K562 (cell line): ENCODE measurements at regions not wholly inside any gene's neighbourhood (a gene's known extent, or its start where the extent isn't known, plus 50 kb on each side); places are given as distances from the start of the nearest gene placed in this dataset.

Experiments used
- ATAC-seq: fragments of 200-7000 bp; cut with Tn5 transposase; 3 replicates; pipeline ENCODE4 v1.9.1; 2020; ENCODE audit warnings: moderate library complexity
- BruUV-seq: library from RNA; stranded (reverse); fragments of 400-500 nt; replicated peaks from 2 replicates; lab custom pipeline; 2021; lab: Mats Ljungman, UMichigan
- CTCF ChIA-PET: fragments of 300-600 bp; formaldehyde crosslinking; extraction: SDS; loops from one replicate; lab custom pipeline; 2021; ENCODE audit warnings: low intra/inter-chr PET ratio; lab: Yijun Ruan, JAX
- POLR2A ChIA-PET: fragments of 300-600, 350-650 bp; sonication (Branson Sonifier 250); formaldehyde crosslinking; extraction: SDS; loops from one replicate; lab custom pipeline; 2021; ENCODE audit warnings: antibody characterized with exemption, inconsistent platforms; lab: Yijun Ruan, JAX
- DNase-seq, 4 experiments: peaks; one replicate each; pipeline versions ENCODE4 v3.0.0 to v3.0.0-alpha.2; 2011 to 2018; ENCODE audit warnings: low spot score in 3 of 4, mixed read lengths in 3 of 4; ENCODE audit errors: extremely low read depth in 1 of 4
- FAIRE-seq: peaks from 2 replicates; lab custom pipeline; 2011; peaks lifted over from hg19 to GRCh38; lab: Jason Lieb, UNC
- H2AFZ ChIP-seq: 2 replicates; pipeline ENCODE4 v1.6.0; 2011; ENCODE audit warnings: low read depth, low read length, control low read depth, inconsistent platforms
- H3K27ac ChIP-seq: fragments of 200-600 bp; 3 replicates; pipeline ENCODE4 v1.8.0; 2011; ENCODE audit warnings: low read depth, mild to moderate bottlenecking, control low read depth, inconsistent platforms, low read length, moderate library complexity, mixed read lengths; ENCODE audit errors: extremely low read depth
- H3K27me3 ChIP-seq, 2 experiments: fragments of 300-600 bp in 1 of 2; 2 replicates in 1 of 2; 3 replicates in 1 of 2; pipeline versions ENCODE4 v1.6.0 to v1.8.0; 2011; ENCODE audit warnings: inconsistent platforms in 2 of 2, low read length in 2 of 2, mild to moderate bottlenecking in 1 of 2, mixed read lengths in 1 of 2, moderate library complexity in 1 of 2; ENCODE audit not compliant: control insufficient read depth in 2 of 2, insufficient read depth in 2 of 2
- H3K36me3 ChIP-seq: fragments of 300-600 bp; 3 replicates; pipeline ENCODE4 v1.8.0; 2011; ENCODE audit warnings: mild to moderate bottlenecking, low read length, inconsistent platforms; ENCODE audit not compliant: control insufficient read depth, insufficient read depth
- H3K4me1 ChIP-seq, 2 experiments: fragments of 200-600 bp in 1 of 2; replicated peaks in 1 of 2; 2 replicates in 1 of 2; 3 replicates in 1 of 2; pipeline versions ENCODE4 v1.5.1 to v1.8.0; 2011; ENCODE audit warnings: inconsistent platforms in 2 of 2, low read length in 2 of 2, mild to moderate bottlenecking in 1 of 2, mixed read lengths in 1 of 2, moderate library complexity in 1 of 2; ENCODE audit not compliant: control insufficient read depth in 2 of 2, insufficient read depth in 2 of 2
- H3K4me2 ChIP-seq: 2 replicates; pipeline ENCODE4 v1.6.1; 2011; ENCODE audit warnings: low read length, control low read depth, inconsistent platforms, mixed read lengths; ENCODE audit not compliant: insufficient read depth
- H3K4me3 ChIP-seq: fragments of 200-600 bp; sonication (generic), shearing (Covaris generic); 2 replicates; pipeline ENCODE4 v1.5.1; 2016; ENCODE audit warnings: control low read depth, inconsistent platforms
- H3K79me2 ChIP-seq: fragments of 200-600 bp; 3 replicates; pipeline ENCODE4 v1.8.0; 2011; ENCODE audit warnings: low read length, inconsistent platforms; ENCODE audit not compliant: control insufficient read depth, insufficient read depth
- H3K9ac ChIP-seq, 2 experiments: 2 replicates each; pipeline versions ENCODE4 v1.6.0 to v1.6.1; 2011; ENCODE audit warnings: low read depth in 2 of 2, low read length in 2 of 2, control low read depth in 1 of 2, inconsistent platforms in 1 of 2, mild to moderate bottlenecking in 1 of 2, mixed read lengths in 1 of 2; ENCODE audit not compliant: insufficient read depth in 1 of 2
- H3K9me1 ChIP-seq: one replicate; pipeline ENCODE4 v1.6.0; 2011; ENCODE audit warnings: inconsistent platforms, mild to moderate bottlenecking, low read length, moderate library complexity; ENCODE audit not compliant: control insufficient read depth, insufficient read depth
- H3K9me3 ChIP-seq: replicated peaks from 2 replicates; pipeline ENCODE4 v1.5.1; 2011; ENCODE audit warnings: low read depth, low read length, inconsistent platforms; ENCODE audit not compliant: control insufficient read depth, insufficient read depth
- H4K20me1 ChIP-seq: replicated peaks from 2 replicates; pipeline ENCODE4 v1.6.1; 2011; ENCODE audit warnings: low read length, inconsistent platforms, mixed read lengths; ENCODE audit not compliant: control insufficient read depth, insufficient read depth
- ATF1 ChIP-seq, 2 experiments: fragments of 450-650 bp in 1 of 2; IDR thresholded peaks; 2 replicates each; pipeline ENCODE4 v1.6.1; 2016; ENCODE audit warnings: missing compliant biosample characterization in 1 of 2, missing genetic modification characterization in 1 of 2
- DIDO1 ChIP-seq: fragments of 450-650 bp; IDR thresholded peaks from 2 replicates; pipeline ENCODE4 v1.6.1; 2016; ENCODE audit warnings: low read depth, missing biosample characterization, missing genetic modification characterization
- EHMT2 ChIP-seq: fragments of 450-650 bp; IDR thresholded peaks from 2 replicates; pipeline ENCODE4 v1.6.1; 2018; ENCODE audit warnings: antibody characterized with exemption
- EP400 ChIP-seq: fragments of 450-650 bp; IDR thresholded peaks from 2 replicates; pipeline ENCODE4 v1.6.1; 2017; ENCODE audit warnings: antibody characterized with exemption, mild to moderate bottlenecking, moderate library complexity
- HSF4 ChIP-seq: fragments of 250-450 bp; sonication (Bioruptor Pico); IDR thresholded peaks from 2 replicates; pipeline ENCODE4 v2.1.2; 2022; ENCODE audit warnings: mild to moderate bottlenecking, moderate library complexity, borderline replicate concordance
- LARP7 ChIP-seq: fragments of 450-650 bp; IDR thresholded peaks from 2 replicates; pipeline ENCODE4 v1.6.1; 2016
- MAFF ChIP-seq: IDR thresholded peaks from 2 replicates; pipeline ENCODE4 v1.6.1; 2012; ENCODE audit warnings: low read length, improper control_type of control experiment
- MEF2A ChIP-seq: IDR thresholded peaks from 2 replicates; pipeline ENCODE4 v1.6.1; 2011; ENCODE audit warnings: low read depth, mild to moderate bottlenecking, low read length, moderate library complexity; ENCODE audit not compliant: control insufficient read depth
- NR3C1 ChIP-seq: sonication (generic); formaldehyde crosslinking; IDR thresholded peaks from 2 replicates; pipeline ENCODE4 v1.8.1; 2022; ENCODE audit warnings: missing genetic modification reagents
- PHF20 ChIP-seq: fragments of 450-650 bp; IDR thresholded peaks from 2 replicates; pipeline ENCODE4 v1.6.1; 2018; ENCODE audit not compliant: partially characterized antibody
- SP2 ChIP-seq: IDR thresholded peaks from 2 replicates; pipeline ENCODE4 v1.6.1; 2011; ENCODE audit warnings: mild to moderate bottlenecking, low read depth, low read length, moderate library complexity; ENCODE audit not compliant: poor library complexity, severe bottlenecking; ENCODE audit errors: extremely low read depth
- TRIM28 ChIP-seq: fragments of 450-650 bp; IDR thresholded peaks from 2 replicates; pipeline ENCODE4 v1.6.1; 2017
- ZFPM2 ChIP-seq: fragments of 250-450 bp; sonication (Bioruptor Pico); IDR thresholded peaks from 2 replicates; pipeline ENCODE4 v1.5.1; 2022; ENCODE audit warnings: mild to moderate bottlenecking
- ZNF511 ChIP-seq: sonication (generic); formaldehyde crosslinking; IDR thresholded peaks from 2 replicates; pipeline ENCODE4 v1.8.0; 2022; ENCODE audit warnings: mild to moderate bottlenecking, missing genetic modification reagents
- WGBS: fragments of 100-300 bp; shearing (Covaris generic); methylation state at CpG from one replicate; pipeline ENCODE4 v1.1.6; 2016; ENCODE audit warnings: low coverage, mixed read lengths; ENCODE audit not compliant: insufficient coverage; ENCODE audit errors: missing lambda C conversion rate; 5-methylcytosine and 5-hydroxymethylcytosine counted together
- in situ Hi-C: fragments of 300-500 bp; cut with MboI; formaldehyde crosslinking; loops from 4 replicates; pipeline ENCODE4 v1.15.0; 2018; ENCODE audit warnings: inconsistent platforms, mixed read lengths
- intact Hi-C: fragments of 100-400 bp; cut with micrococcal nuclease; formaldehyde crosslinking; loops from 2 replicates; pipeline ENCODE4 v1.14.2; 2022
- TF ChIP-seq, protein P1 (sequence below): fragments of 250-450 bp; sonication (Bioruptor Pico); IDR thresholded peaks from 2 replicates; pipeline ENCODE4 v1.5.1; 2021; ENCODE audit warnings: mild to moderate bottlenecking
- TF ChIP-seq, protein P2 (sequence below): IDR thresholded peaks from 2 replicates; pipeline ENCODE4 v1.6.1; 2011; ENCODE audit not compliant: insufficient read length; ENCODE audit errors: extremely low read depth
- TF ChIP-seq, protein P3 (sequence below): IDR thresholded peaks from 3 replicates; pipeline ENCODE4 v1.6.1; 2011; ENCODE audit warnings: borderline replicate concordance, mild to moderate bottlenecking; ENCODE audit not compliant: insufficient read length, insufficient read depth
- TF ChIP-seq, protein P4 (sequence below): fragments of 450-650 bp; formaldehyde crosslinking; IDR thresholded peaks from 2 replicates; pipeline ENCODE4 v1.4.0; 2020; ENCODE audit warnings: mild to moderate bottlenecking, moderate library complexity

DNA sequence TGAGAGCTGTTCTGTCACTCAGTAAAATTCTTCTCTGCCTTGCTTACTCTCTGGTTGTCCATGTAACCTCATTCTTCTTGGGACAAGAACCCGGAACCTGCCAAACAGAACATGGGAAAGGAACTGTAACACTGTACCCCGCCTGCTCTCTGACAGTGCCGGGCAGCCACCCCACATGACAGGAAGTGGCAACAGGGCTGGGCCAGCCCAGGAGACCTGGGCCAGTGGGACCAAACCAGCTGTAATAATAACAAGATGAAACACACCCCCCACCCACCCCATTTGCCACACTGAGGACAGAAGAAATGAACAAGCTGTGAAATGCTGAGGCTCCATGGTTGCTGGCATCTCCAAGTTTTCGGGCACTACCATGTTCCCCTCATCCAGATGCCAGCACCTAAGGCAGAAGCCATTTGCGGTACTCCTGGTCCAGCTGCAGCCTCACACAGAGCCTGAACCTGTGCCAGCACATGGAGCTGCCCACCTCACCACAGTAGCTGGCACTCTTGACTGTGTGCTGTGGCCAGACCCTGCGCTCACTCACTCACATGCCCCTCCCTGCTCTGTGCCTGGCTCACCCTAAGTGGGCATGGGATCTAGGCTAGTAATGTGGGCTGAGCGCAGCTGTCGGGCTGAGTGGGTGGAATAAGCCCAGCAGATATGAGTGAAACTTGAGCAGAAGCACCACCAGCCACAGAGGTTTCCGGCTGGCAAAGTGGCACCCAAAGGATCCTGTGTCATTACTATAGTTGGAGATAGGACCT lies 126.2 kb upstream of the UGT8 start:
- Histone ChIP-seq H3K27ac (no peak overlapping the region), H3K4me2 (no peak overlapping the region), H3K79me2 (no peaks in the 10 kb centered on the region), H3K27me3 (no peaks in the 10 kb centered on the region), H3K9me3 (no peaks in the 10 kb centered on the region), H3K4me1 (no peaks in the 10 kb centered on the region), H3K36me3 (no peaks in the 10 kb centered on the region), H2AFZ (no peak overlapping the region), H3K4me3 (no peak overlapping the region), H4K20me1 (no peaks in the 10 kb centered on the region), H3K9me1 (no peaks in the 10 kb centered on the region), H3K9ac (no peak overlapping the region)
- ChIA-PET CTCF (no interaction called here), POLR2A (no interaction called here)
- FAIRE-seq (no peak), DNase-seq (no peak), ATAC-seq (no peak)
- no TSS peak for BruUV-seq
- intact Hi-C loops, result no loop called here
- WGBS, result 8% methylated on average over 9 of the region's 9 CpGs
- in situ Hi-C loops, result no loop called here
- TF ChIP-seq LARP7, result no peak
- TF ChIP-seq EP400, result no peak
- no peak for TF ChIP-seq SP2
- no peak for TF ChIP-seq TRIM28
- TF ChIP-seq MAFF, result no peak
- TF ChIP-seq, protein P1, sequence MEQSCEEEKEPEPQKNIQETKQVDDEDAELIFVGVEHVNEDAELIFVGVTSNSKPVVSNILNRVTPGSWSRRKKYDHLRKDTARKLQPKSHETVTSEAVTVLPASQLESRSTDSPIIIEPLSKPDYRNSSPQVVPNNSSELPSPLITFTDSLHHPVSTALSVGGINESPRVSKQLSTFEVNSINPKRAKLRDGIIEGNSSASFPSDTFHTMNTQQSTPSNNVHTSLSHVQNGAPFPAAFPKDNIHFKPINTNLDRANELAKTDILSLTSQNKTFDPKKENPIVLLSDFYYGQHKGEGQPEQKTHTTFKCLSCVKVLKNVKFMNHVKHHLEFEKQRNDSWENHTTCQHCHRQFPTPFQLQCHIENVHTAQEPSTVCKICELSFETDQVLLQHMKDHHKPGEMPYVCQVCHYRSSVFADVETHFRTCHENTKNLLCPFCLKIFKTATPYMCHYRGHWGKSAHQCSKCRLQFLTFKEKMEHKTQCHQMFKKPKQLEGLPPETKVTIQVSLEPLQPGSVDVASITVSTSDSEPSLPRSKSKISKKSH (CRISPR knock-in tag), result no peak
- TF ChIP-seq EHMT2, result no peak
- no peak for TF ChIP-seq DIDO1 (tag)
- TF ChIP-seq ZFPM2 (CRISPR knock-in tag), result no peak
- no peak for TF ChIP-seq ZNF511 (CRISPR knock-in tag)
- TF ChIP-seq ATF1 (CRISPR knock-in tag; IDR thresholded peaks at IDR 0.05), result no peak
- TF ChIP-seq ATF1 (tag; IDR thresholded peaks at IDR 0.05), result no peak
- TF ChIP-seq, protein P2, sequence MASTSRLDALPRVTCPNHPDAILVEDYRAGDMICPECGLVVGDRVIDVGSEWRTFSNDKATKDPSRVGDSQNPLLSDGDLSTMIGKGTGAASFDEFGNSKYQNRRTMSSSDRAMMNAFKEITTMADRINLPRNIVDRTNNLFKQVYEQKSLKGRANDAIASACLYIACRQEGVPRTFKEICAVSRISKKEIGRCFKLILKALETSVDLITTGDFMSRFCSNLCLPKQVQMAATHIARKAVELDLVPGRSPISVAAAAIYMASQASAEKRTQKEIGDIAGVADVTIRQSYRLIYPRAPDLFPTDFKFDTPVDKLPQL, result no peak
- TF ChIP-seq, protein P3, sequence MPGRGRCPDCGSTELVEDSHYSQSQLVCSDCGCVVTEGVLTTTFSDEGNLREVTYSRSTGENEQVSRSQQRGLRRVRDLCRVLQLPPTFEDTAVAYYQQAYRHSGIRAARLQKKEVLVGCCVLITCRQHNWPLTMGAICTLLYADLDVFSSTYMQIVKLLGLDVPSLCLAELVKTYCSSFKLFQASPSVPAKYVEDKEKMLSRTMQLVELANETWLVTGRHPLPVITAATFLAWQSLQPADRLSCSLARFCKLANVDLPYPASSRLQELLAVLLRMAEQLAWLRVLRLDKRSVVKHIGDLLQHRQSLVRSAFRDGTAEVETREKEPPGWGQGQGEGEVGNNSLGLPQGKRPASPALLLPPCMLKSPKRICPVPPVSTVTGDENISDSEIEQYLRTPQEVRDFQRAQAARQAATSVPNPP, result no peak
- TF ChIP-seq PHF20, result no peak
- no peak for TF ChIP-seq MEF2A
- TF ChIP-seq NR3C1 (CRISPR knock-in tag), result no peak
- TF ChIP-seq, protein P4, sequence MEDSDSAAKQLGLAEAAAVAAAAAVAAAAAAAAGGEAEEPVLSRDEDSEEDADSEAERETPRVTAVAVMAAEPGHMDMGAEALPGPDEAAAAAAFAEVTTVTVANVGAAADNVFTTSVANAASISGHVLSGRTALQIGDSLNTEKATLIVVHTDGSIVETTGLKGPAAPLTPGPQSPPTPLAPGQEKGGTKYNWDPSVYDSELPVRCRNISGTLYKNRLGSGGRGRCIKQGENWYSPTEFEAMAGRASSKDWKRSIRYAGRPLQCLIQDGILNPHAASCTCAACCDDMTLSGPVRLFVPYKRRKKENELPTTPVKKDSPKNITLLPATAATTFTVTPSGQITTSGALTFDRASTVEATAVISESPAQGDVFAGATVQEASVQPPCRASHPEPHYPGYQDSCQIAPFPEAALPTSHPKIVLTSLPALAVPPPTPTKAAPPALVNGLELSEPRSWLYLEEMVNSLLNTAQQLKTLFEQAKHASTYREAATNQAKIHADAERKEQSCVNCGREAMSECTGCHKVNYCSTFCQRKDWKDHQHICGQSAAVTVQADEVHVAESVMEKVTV (CRISPR knock-in tag), result no peak
- TF ChIP-seq HSF4 (CRISPR knock-in tag), result no peak
